Lung microvascular endothelial cell (primary cell): ENCODE measurements at regions not wholly inside any gene's neighbourhood (a gene's known extent, or its start where the extent isn't known, plus 50 kb on each side); places are given as distances from the start of the nearest gene placed in this dataset.
"Not testable (repeated sequence)": the region's sequence is repeated elsewhere in the genome, so short reads cannot be mapped to it uniquely, and the experiment has no call there.

Experiments used
- DNase-seq, 2 donors: peaks; one replicate each; pipeline versions ENCODE4 v3.0.0 to v3.0.0-alpha.2; 2010; ENCODE audit warnings: low read depth in 2 of 2

DNA sequence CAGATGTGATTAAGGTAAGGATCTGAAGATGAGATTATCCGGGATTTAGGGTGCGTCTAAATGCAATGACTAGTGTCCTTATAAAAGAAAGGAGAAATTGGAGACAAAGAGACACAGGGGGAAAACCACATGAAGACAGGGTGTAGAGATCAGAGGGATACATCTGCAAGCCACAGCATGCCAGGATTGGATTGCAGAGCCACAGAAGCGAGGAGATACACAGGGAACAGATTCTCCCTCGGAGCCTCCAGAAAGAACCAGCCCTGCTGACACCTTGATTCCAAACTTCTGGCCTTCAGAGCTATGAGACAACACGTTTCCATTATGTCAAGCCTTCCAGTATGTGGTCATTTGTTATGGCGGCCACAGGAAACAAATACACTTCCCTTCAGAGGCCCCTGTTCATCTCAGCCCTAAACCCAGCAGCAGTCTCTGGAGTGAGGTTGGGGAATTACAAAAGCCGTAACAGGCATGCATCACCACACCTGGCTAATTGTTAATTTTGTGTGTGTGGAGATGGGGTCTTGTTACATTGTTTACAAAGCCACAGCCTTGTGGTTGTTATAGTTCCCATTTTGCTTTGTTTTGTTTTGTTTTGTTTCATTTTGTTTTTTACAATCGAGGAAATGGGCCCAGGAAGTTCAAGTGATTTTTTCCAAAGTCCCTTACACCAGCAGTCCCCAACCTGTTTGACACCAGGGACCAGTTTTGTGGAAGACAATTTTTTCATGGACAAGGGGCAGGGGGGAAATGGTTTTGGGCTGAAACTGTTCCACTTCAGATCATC is 51.6 kb upstream of the LYRM9 start:
- peak in 1 of 2 donors; percentile 5 for DNase-seq

DNA sequence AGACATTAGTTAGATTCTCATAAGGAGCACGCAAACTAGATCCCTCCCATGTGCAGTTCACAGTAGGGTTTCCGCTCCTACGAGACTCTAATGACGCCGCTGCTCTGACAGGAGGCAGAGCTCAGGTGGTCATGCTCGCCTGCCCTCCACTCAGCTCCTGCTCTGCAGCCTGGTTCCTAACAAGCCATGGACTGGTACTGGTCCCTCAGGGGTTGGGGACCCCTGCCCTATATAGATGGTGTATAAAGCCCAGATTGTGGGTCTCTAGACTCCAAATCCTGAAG is 52.1 kb upstream of the LYRM9 start:
- DNase-seq = no peak

DNA sequence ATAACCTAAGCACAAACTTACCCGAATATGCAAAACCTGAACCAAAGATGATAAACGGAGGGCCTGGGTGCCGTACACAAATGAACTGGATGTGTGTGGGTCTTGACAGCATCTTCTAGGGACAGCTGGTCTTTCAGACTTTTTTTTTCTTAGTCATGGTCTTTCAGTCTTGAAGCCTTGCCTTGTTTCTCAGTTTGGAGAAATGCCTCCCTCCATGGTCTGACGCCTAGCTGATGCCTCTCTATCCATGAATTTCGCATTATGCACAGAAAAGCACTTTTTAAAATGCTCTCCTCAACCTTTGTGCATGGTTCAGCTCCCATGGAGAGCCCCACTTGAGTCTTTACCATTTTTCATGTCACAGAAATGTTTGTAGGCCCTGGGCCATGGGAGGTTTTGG is 52.8 kb upstream of the LYRM9 start:
- DNase-seq = no peak

DNA sequence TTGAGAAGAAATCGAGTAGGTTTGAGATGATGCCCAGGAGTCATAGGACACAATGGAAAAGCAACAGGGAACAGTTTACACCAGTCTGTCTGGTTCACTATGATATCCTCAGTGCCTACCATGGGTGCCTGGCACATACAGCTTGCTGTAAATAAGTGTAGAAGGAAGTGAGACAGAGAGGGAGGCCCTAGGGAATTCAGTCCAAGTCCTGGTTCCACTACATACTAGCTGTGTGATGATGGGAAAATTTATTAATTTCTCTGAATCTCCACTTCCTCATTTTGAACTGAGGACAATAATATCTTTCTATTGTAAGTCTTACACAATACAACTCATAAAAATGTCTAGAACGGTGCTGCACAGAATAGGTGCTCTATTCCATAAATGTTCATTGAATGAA is 53.3 kb upstream of the LYRM9 start:
- no peak for DNase-seq

DNA sequence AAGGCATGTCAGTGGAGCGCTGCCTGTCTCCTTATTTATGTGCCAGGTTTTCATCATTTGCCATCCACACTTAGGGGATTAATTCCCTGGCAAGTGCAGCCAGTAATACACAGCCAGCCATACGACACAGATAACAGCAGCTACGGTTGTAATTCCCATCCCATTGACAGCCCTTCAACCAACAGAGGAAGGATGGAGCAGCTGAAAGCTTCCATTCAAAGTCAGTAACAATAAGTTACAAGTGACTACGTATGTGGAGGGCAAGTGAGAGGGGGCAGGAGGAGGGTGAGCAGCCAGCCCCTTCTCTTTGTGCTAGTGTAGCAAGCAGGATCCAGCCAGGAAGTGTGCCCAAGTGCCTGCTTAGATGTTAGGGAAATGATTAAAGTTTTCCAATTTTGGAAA is 53.8 kb upstream of the LYRM9 start:
- peak in 1 of 2 donors; percentile 15 for DNase-seq

DNA sequence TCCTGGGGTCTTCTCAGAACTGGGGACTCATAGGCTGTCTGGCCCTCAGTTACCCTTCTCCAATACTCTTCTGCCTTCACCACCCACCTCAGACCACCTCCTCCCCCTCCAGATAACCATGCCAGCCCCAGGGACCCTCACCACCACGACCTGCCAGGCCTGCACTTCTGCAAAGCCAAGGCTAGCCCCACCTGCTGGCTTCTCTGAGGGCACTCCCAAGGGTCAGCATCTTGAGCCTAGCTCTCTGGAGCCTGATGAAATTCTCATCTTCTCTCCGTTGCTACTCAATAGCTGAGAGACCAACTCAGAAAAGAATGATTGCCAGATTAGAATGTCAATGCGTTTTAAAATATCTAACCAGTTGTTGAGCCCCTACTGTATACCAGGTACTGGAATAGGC is 56.1 kb upstream of the LYRM9 start:
- no peak for DNase-seq

DNA sequence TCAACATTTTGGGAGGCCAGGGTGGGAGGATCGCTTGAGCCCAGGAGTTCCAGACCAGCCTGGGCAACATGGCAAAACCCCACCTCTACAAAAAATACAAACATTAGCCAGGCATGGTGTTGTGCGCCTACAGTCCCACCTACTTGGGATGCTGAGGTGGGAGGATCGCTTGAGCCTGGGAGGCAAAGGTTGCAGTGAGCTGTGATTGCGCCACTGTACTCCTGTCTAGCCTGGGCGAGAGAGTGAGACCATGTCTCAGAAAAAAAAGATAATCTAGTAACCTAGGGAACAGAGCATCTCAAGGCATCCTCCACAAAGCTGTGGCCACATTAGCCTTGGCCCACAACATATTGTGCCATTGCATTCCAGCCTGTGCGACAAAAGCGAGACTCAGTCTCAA is 57.1 kb upstream of the LYRM9 start:
- DNase-seq = not testable (repeated sequence)

DNA sequence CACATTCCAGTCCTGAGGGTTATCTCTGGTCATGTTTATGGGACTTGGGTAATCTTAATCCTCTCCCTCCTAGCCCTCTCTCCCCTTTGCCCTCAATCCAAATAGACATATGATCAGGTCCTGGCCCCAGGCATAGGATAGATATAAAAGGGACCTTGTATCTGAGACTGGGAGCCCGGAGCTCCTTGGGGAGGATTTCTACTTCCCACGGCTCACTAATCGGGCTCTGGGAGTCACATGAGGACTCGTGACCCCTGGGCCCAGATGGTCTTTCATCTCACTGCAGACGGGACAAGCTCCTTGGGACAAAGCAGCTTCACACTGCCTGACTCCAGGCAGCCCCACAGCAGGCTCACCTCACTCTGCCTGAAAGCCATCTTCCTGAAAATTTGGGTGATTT is 57.8 kb upstream of the LYRM9 start:
- DNase-seq = no peak

DNA sequence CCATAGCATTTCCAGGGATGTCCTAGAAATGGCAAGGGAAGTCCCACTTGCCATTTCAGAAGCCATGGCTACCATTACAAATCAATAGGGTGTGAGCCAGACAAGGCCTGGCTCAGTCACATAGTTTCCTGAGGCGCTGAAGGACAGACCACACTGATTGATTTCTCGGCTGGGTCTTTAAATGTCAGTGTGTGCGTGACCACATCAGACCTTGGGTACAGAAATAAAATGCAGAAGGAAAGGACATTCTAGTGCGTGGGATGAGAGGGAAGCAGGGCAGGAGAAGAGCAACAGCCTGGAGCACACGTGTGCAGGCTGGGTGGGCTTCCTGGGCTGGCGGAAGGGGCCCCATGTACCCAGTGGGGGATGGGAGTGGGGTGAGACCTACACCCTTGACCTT is 58.7 kb upstream of the LYRM9 start:
- no peak for DNase-seq

DNA sequence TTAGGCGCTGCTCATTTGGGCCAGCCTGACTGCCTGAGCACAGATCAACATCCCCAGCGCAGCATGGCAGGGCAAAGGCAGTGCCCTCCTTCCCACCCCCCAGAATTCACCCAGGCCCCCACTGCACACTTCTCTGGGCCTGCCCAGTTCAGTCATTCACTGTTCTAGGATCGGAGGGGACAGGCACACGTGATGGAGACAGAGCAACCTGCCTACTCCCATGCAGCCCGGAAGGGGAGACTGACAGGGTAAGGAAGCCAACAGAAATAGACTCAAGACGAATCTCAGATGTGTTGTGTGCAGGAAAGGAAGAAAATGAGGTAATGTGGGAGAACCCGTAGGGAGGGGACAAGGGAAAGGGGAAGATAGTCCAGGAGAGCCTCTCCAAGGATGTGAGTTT is 59.2 kb upstream of the LYRM9 start:
- DNase-seq = peak in 1 of 2 donors; percentile 3

DNA sequence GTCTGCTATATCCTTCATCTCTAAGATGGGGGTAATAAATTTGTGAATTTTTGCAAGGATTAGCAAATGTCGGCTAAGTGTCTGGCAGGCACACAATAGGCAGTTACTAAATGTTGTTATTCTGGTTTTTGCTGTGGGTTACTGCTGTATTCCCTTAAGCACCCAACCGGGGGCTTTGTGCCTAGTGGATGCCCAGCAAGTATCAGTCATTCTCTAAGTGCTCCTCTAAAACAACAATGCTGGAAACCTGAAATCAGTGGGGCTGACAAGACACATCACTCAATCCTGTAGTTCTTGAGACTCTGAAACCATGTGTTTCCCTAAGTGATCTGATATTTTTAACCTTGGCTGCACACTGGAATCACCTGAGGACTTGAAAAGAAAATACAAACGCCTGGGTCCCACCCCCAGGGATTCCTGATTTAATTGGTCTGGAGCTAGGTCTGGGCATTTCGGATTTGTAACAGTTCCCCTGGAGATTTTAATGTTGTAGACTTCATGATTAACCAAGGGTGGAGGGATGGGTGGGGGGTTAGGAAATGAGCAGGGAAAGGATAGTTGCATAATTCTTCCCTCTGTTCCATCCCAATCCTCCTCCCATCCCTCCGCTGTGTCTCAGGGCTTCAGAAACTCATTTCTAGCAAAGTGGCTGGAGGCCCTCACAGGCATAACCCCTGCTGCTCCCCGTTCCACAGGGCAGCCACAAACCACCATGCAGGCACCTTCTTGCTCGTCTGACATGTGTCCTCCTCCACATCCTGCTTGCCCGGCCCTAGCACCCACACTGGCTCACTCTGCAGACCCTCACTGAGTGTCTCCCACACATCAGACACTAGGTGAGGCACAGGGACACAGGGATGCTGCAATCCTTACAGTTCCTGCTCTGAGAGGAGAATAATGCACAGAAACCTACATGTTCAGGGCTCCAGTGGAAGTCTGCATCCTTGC is 61.7 kb upstream of the LYRM9 start:
- no peak for DNase-seq

DNA sequence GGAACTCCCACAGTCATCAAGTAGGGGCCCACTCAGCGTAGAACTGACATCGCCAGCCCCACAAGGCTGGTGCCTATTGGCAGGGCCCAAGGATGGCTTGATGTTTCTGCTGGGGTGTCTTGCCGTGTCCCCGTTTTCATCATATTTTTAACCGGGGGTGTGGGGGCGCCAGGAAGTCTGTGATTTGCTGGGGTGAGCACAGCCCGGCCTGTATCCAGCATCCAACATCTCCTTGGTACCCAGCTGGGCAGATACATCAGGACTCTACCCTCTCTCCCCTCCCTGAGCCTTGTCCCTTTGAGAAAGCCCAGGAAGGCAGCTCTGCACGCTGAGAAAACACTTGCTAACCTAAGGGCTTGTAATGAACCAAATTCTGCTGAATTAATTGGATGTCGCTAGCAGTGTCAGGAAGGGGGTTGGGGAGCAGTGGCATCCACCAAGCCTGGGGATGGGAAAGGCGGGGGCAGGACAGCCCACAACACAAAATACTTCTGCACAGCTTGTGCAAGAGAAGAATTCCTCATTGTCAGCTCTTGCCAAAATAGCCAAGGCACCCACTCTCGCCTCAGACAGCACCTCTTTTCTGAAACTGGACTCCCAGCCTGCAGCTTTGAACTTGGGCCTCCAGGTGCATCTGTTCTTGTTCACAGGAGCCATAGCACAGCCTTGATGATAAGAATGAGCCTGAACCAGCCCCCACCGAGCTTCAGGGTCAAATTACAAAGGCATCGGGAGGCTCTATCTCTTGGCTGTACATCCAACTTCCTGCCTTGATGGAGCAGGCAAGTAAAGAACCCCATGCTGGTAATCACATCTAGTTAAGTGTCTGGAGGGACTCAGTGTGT is 63.7 kb upstream of the LYRM9 start:
- DNase-seq = no peak

DNA sequence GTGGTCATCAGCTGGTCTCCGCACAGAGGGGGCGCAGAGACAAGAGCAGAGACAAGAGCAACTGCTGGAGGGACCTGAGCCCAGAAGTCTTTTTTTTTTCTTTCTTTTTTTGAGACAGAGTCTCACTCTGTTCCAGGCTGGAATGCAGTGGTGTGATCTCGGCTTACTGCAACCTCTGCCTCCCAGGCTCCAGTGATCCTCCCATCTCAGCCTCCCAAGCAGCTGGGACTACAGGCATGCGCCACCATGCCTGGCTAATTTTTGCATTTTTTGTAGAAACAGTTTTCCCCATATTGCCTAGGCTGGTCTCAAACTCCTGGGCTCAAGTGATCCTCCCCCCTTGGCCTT is 64.3 kb upstream of the LYRM9 start:
- not testable (repeated sequence) for DNase-seq

DNA sequence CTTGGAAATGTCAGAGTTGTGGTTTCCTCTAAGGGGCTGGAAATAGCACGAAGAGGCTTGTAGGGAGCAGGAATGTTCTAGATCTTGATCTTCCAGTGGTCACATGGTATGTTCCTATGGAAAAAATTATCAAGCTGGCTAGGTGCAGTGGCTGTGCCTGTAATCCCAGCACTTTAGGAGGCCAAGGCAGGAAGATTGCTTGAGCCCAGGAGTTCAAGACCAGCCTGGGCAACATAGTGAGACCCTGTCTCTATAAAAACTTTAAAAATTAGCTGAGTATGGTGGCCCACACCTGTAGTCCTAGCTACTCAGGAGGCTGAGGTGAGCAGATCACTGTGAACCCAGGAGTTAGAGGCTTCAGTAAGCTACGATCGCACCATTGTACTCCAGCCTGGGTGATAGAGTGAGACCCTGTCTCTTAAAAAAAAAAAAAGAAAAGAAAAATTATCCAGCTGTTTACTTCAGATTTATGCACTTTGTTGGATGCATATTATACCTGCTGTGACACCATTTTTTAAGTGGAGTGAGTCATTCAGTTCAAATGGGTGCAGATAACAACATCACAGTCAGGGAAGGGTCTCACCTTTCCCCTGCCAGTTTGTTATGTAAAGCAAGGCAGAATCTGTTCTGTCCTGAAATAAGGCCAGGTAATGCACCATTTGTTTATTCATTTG is 65.7 kb upstream of the LYRM9 start:
- no peak for DNase-seq

DNA sequence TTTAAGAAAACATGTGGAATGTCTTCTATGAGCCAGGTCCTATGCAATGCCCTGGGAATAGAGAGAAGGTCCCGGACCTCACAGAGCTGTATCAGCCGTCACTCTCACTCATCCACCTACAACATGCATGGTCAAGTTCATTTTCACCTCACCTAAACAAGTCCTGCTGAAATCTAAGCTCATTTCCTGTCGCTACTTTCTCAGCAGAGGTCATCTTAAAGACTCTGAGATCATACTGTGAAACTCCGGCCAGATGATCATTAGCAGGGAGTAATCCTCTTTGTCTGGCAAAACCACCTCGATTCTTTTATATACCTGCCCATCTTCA is 66.2 kb upstream of the LYRM9 start:
- DNase-seq = peak in 1 of 2 donors; percentile 16

DNA sequence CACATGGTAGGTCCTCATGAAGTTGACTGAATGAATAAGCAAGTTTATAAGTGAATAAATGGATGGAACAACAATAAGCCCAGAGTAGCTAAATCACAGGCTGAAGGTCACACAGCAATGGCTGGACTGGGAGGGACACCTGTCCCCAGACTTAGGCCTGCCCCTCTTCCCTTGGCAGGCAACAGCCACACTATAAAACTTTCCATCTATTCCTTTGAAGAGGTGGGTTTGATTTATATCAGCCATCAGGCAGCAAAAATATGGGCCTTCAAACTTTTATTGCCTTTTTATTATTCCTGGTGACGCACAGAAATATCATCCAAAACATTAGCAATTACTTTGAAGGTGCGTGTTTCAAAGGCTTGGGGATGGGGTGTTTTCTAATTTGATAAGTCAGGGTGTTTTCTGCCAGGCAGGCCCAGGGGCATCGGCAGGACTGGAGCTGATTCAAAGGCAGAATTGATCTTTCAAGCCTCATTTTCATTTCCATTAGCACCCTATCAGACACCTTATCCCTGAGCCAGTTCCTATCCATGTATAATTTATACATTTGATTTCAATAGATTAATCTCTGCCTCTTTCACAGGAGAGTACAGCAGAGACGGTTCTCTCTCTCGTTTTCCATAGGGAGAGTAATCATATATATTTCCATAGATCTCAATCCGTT is 67.2 kb upstream of the LYRM9 start:
- DNase-seq = no peak

DNA sequence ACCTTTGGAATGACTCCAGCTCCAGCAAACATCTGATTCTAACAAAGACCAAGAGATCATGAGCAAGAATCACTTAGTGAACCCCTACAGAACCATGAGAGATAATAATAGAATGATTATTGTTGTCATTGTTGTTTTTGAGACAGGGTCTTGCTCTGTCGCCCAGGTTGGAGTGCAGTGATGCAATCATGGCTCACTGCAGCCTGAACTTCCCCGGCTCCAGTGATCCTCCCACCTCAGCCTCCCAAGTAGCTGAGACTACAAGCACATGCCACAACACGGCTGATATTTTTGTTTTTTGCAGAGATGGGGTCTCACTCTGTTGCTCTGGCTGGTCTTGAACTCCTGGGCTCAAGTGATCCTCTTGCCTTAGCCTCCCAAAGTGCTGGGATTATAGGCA is 69.4 kb upstream of the LYRM9 start:
- not testable (repeated sequence) for DNase-seq

DNA sequence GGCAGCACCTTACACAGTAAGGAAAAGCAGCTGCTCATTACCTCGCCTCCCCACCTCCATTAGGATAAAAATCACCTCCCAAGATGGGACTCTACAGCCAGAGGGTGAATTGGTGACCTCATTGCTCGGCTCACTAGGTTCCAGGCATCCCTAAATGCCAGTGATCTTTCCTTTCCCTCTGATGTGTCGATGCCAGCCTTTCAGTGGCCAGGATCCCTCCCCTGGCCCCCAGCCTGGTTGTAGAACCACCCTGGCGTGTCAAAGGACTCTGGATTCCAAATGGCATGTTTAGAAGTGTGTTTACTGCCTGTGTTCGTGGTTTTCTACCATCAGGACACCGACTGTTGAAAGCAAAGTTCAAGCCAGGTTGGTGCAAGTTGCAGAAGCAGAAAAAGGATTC is 72.1 kb upstream of the LYRM9 start:
- no peak for DNase-seq

DNA sequence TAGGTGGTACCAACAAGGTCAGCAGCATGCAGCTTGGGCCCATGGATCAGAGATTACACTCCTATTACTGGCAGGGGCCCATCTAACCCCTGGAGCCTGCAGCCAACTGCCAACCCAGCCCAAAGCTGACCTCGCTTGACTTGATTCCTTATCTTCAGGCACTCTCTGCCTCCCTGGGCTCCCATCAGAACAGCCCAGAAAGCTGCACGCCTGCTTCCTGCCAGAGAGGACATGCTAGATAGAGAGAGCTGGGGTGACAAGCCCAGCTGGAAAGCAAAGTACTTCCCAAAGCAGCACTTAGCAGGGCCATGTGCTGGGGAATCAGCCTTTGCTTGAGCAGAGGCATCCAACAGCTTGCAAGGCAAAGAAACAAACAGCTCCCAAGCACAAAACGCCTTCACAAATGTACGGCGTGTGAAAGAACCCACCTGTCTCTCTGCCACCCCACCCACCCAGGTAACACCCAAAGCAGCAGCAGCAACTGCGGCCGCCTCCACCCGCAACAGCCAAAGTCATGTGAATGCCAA is 74.2 kb upstream of the NLK start:
- DNase-seq = no peak

DNA sequence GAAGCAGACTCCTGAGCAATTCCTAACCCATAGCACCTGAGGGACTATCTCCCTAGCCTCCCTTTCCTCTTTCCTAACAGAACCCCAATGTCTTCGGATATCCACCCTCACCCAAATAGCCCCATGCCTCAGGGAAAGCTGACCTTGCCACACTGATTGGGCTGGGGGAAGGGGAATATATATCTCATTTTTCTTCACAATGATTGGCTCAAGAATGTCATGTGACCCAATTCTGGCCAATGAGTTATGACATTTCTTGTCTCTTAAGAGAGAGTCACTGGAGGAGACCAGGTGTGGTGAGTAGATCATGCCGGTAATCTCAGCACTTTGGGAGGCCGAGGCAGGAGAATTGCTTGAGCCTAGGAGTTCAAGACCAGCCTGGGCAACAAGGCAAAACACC is 71.9 kb upstream of the NLK start:
- no peak for DNase-seq
